ENCODE measurements at regions not wholly inside any gene's neighbourhood (a gene's known extent, or its start where the extent isn't known, plus 50 kb on each side); places are given as distances from the start of the nearest gene placed in this dataset.
"Not testable (repeated sequence)": the region's sequence is repeated elsewhere in the genome, so short reads cannot be mapped to it uniquely, and the experiment has no call there.

DNA sequence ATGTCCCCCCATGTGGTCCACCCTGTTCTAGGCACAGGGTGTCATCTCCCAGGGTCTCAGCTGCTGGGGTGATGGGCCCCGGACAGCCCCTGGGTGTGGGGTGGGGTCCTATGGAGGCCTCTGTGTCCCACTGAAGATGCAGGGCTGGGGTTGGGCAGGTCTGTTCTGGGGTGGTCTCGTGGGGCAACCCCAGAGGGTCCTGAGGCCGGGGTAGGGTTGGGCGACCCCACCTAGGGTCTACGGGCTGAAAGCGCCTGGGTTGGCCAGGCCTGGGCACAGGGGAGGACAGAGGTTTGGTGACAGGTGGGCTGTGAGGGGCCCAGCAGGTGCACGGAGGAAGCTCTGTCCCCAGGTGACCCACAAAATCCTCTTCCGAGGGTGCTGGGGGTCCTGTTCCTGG is 159.2 kb downstream of the TMEM121 start:
- TF ChIP-seq SMC3 (IDR thresholded peaks at IDR 0.05); BHLHE40 (IDR thresholded peaks at IDR 0.05; ENCODE audit: low read depth, low read length): not testable (repeated sequence)
- TF ChIP-seq, protein P1, sequence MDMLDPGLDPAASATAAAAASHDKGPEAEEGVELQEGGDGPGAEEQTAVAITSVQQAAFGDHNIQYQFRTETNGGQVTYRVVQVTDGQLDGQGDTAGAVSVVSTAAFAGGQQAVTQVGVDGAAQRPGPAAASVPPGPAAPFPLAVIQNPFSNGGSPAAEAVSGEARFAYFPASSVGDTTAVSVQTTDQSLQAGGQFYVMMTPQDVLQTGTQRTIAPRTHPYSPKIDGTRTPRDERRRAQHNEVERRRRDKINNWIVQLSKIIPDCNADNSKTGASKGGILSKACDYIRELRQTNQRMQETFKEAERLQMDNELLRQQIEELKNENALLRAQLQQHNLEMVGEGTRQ (IDR thresholded peaks at IDR 0.05), result not testable (repeated sequence)
- TF ChIP-seq, protein P2, sequence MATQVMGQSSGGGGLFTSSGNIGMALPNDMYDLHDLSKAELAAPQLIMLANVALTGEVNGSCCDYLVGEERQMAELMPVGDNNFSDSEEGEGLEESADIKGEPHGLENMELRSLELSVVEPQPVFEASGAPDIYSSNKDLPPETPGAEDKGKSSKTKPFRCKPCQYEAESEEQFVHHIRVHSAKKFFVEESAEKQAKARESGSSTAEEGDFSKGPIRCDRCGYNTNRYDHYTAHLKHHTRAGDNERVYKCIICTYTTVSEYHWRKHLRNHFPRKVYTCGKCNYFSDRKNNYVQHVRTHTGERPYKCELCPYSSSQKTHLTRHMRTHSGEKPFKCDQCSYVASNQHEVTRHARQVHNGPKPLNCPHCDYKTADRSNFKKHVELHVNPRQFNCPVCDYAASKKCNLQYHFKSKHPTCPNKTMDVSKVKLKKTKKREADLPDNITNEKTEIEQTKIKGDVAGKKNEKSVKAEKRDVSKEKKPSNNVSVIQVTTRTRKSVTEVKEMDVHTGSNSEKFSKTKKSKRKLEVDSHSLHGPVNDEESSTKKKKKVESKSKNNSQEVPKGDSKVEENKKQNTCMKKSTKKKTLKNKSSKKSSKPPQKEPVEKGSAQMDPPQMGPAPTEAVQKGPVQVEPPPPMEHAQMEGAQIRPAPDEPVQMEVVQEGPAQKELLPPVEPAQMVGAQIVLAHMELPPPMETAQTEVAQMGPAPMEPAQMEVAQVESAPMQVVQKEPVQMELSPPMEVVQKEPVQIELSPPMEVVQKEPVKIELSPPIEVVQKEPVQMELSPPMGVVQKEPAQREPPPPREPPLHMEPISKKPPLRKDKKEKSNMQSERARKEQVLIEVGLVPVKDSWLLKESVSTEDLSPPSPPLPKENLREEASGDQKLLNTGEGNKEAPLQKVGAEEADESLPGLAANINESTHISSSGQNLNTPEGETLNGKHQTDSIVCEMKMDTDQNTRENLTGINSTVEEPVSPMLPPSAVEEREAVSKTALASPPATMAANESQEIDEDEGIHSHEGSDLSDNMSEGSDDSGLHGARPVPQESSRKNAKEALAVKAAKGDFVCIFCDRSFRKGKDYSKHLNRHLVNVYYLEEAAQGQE (IDR thresholded peaks at IDR 0.05), result not testable (repeated sequence)
- TF ChIP-seq, protein P3, sequence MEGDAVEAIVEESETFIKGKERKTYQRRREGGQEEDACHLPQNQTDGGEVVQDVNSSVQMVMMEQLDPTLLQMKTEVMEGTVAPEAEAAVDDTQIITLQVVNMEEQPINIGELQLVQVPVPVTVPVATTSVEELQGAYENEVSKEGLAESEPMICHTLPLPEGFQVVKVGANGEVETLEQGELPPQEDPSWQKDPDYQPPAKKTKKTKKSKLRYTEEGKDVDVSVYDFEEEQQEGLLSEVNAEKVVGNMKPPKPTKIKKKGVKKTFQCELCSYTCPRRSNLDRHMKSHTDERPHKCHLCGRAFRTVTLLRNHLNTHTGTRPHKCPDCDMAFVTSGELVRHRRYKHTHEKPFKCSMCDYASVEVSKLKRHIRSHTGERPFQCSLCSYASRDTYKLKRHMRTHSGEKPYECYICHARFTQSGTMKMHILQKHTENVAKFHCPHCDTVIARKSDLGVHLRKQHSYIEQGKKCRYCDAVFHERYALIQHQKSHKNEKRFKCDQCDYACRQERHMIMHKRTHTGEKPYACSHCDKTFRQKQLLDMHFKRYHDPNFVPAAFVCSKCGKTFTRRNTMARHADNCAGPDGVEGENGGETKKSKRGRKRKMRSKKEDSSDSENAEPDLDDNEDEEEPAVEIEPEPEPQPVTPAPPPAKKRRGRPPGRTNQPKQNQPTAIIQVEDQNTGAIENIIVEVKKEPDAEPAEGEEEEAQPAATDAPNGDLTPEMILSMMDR (IDR thresholded peaks at IDR 0.05), result not testable (repeated sequence)
